HEK293 (cell line): ENCODE measurements at regions not wholly inside any gene's neighbourhood (a gene's known extent, or its start where the extent isn't known, plus 50 kb on each side); places are given as distances from the start of the nearest gene placed in this dataset.
A peak's percentile ranks its signal among the peaks of the same experiment; 100 is the strongest.
"Not testable (repeated sequence)": the region's sequence is repeated elsewhere in the genome, so short reads cannot be mapped to it uniquely, and the experiment has no call there.

ENCODE experiments used
- CTCF ChIA-PET: fragments of 350-600 bp; formaldehyde crosslinking; extraction: SDS; loops from one replicate; lab custom pipeline; 2021; ENCODE audit warnings: antibody characterized with exemption; lab: Yijun Ruan, JAX
- POLR2A ChIA-PET: fragments of 300-600 bp; formaldehyde crosslinking; extraction: SDS; loops from one replicate; lab custom pipeline; 2020; ENCODE audit warnings: antibody characterized with exemption, inconsistent platforms; lab: Yijun Ruan, JAX
- H3K27ac ChIP-seq: fragments of 200-500 bp; sonication (Bioruptor generic); 2 replicates; pipeline ENCODE4 v1.5.1; 2014; ENCODE audit warnings: low read depth, low read length, control low read depth, inconsistent platforms; ENCODE audit errors: extremely low read depth
- H3K36me3 ChIP-seq, 2 experiments: fragments of 200-500 bp in 1 of 2; sonication (Bioruptor generic) in 1 of 2; 1 replicate in 1 of 2; 2 replicates in 1 of 2; pipeline ENCODE4 v1.5.1; 2014 to 2017; ENCODE audit warnings: inconsistent platforms in 2 of 2, low read length in 2 of 2; ENCODE audit not compliant: control insufficient read depth in 2 of 2, insufficient read depth in 1 of 2
- H3K4me1 ChIP-seq: fragments of 200-500 bp; sonication (Bioruptor generic); 2 replicates; pipeline ENCODE4 v1.5.1; 2014; ENCODE audit warnings: mild to moderate bottlenecking, low read length, inconsistent platforms; ENCODE audit not compliant: control insufficient read depth, insufficient read depth
- H3K4me3 ChIP-seq: 2 replicates; pipeline ENCODE4 v1.5.1; 2011; ENCODE audit warnings: low read depth, mild to moderate bottlenecking, control low read depth, low read length, moderate library complexity
- H3K9me3 ChIP-seq: fragments of 200-500 bp; sonication (Bioruptor generic); 2 replicates; pipeline ENCODE4 v1.5.1; 2014; ENCODE audit warnings: low read depth, low read length, inconsistent platforms; ENCODE audit not compliant: control insufficient read depth, insufficient read depth
- BCL11A ChIP-seq: fragments of 450-650 bp; formaldehyde crosslinking; IDR thresholded peaks from 2 replicates; pipeline ENCODE4 v1.5.1; 2016; ENCODE audit warnings: low read depth, missing biosample characterization, missing genetic modification characterization
- GLIS1 ChIP-seq: fragments of 450-650 bp; formaldehyde crosslinking; IDR thresholded peaks from 2 replicates; pipeline ENCODE4 v1.5.1; 2016; ENCODE audit warnings: missing biosample characterization, missing genetic modification characterization
- TRIM28 ChIP-seq: IDR thresholded peaks from 2 replicates; pipeline ENCODE4 v1.6.1; 2011; ENCODE audit warnings: low read length, control low read depth, borderline replicate concordance
- ZFHX2 ChIP-seq: fragments of 450-650 bp; formaldehyde crosslinking; conservative IDR thresholded peaks from 2 replicates; pipeline ENCODE4 v1.5.1; 2016; ENCODE audit warnings: missing biosample characterization, missing genetic modification characterization
- ZFP69B ChIP-seq: fragments of 450-650 bp; formaldehyde crosslinking; IDR thresholded peaks from 2 replicates; pipeline ENCODE4 v1.5.1; 2016; ENCODE audit warnings: missing biosample characterization, missing genetic modification characterization
- ZNF132 ChIP-seq: fragments of 450-650 bp; formaldehyde crosslinking; IDR thresholded peaks from 2 replicates; pipeline ENCODE4 v1.5.1; 2017; ENCODE audit warnings: missing biosample characterization, missing genetic modification characterization, borderline replicate concordance
- ZNF211 ChIP-seq: fragments of 450-650 bp; formaldehyde crosslinking; IDR thresholded peaks from 2 replicates; pipeline ENCODE4 v1.5.1; 2016; ENCODE audit warnings: low read depth, missing biosample characterization, missing genetic modification characterization
- ZNF239 ChIP-seq: fragments of 450-650 bp; formaldehyde crosslinking; IDR thresholded peaks from 2 replicates; pipeline ENCODE4 v1.5.1; 2016; ENCODE audit warnings: missing biosample characterization, missing genetic modification characterization
- ZNF549 ChIP-seq: fragments of 450-650 bp; IDR thresholded peaks from 2 replicates; pipeline ENCODE4 v1.5.1; 2018; ENCODE audit warnings: missing biosample characterization, missing genetic modification characterization, mild to moderate bottlenecking, inconsistent platforms, moderate library complexity
- ZNF571 ChIP-seq: fragments of 450-650 bp; formaldehyde crosslinking; IDR thresholded peaks from 2 replicates; pipeline ENCODE4 v1.5.0; 2017; ENCODE audit warnings: missing biosample characterization, missing genetic modification characterization
- ZNF624 ChIP-seq: fragments of 450-650 bp; formaldehyde crosslinking; IDR thresholded peaks from 2 replicates; pipeline ENCODE4 v1.5.1; 2017; ENCODE audit warnings: missing biosample characterization, missing genetic modification characterization
- ZNF777 ChIP-seq: fragments of 450-650 bp; formaldehyde crosslinking; IDR thresholded peaks from 2 replicates; pipeline ENCODE4 v1.5.1; 2017; ENCODE audit warnings: missing biosample characterization, missing genetic modification characterization, borderline replicate concordance
- TF ChIP-seq, protein P1 (sequence below): fragments of 450-650 bp; formaldehyde crosslinking; IDR thresholded peaks from 2 replicates; pipeline ENCODE4 v1.5.1; 2016; ENCODE audit warnings: missing biosample characterization, missing genetic modification characterization
- TF ChIP-seq, protein P2 (sequence below): fragments of 450-650 bp; formaldehyde crosslinking; optimal IDR thresholded peaks from 2 replicates; pipeline ENCODE3; 2016; ENCODE audit warnings: missing biosample characterization, mild to moderate bottlenecking, missing genetic modification characterization
- TF ChIP-seq, protein P3 (sequence below): fragments of 450-650 bp; formaldehyde crosslinking; IDR thresholded peaks from 2 replicates; pipeline ENCODE4 v1.5.1; 2016; ENCODE audit warnings: missing biosample characterization, missing genetic modification characterization, low read depth
- TF ChIP-seq, protein P4 (sequence below): fragments of 450-650 bp; formaldehyde crosslinking; IDR thresholded peaks from 2 replicates; pipeline ENCODE4 v1.5.1; 2016; ENCODE audit warnings: missing biosample characterization, missing genetic modification characterization

DNA sequence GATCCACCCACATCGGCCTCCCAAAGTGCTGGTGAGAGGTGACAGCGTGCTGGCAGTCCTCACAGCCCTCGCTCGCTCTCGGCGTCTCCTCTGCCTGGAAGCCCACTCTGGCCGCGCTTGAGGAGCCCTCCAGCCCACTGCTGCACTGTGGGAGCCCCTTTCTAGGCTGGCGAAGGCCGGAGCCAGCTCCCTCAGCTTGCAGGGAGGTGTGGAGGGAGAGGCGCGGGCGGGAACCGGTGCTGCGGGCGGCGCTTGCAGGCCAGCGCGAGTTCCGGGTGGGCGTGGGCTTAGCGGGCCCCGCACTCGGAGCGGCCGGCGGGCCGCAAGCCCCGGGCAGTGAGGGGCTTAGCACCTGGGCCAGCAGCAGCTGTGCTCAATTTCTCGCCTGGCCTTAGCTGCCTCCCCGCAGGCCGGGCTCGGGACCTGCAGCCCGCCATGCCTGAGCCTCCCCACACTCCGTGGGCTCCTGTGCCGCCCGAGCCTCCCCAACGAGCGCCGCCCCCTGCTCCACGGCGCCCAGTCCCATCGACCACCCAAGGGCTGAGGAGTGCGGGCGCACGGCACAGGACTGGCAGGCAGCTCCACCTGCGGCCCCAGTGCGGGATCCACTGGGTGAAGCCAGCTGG is 260.2 kb downstream of the PCNX1 start:
- not testable (repeated sequence) for H3K36me3 ChIP-seq
- CTCF ChIA-PET = interaction anchor here (0.7 kb wide), 1 partner anchor 688 kb away, joined by 3 read pairs; no protein-coding TSS in a partner anchor

DNA sequence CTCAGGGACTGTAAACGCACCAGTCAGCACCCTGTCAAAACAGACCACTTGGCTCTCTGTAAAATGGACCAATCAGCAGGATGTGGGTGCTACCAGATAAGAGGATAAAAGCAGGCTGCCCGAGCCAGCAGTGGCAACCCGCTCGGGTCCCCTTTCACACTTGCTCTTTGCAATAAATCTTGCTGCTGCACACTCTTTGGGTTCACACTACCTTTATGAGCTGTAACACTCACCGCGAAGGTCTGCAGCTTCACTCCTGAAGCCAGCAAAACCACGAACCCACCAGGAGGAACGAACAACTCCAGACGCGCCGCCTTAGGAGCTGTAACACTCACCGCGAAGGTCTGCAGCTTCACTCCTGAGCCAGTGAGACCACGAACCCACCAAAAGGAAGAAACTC is 260.9 kb downstream of the PCNX1 start:
- H3K36me3 ChIP-seq, H3K27ac ChIP-seq, H3K4me3 ChIP-seq, H3K4me1 ChIP-seq, POLR2A ChIA-PET, H3K9me3 ChIP-seq: not testable (repeated sequence)
- CTCF ChIA-PET = interaction anchor here (0.5 to 0.7 kb wide), 2 partner anchors 687 to 766 kb away, joined by 3 read pairs; no protein-coding TSS in a partner anchor
- TF ChIP-seq, protein P1, sequence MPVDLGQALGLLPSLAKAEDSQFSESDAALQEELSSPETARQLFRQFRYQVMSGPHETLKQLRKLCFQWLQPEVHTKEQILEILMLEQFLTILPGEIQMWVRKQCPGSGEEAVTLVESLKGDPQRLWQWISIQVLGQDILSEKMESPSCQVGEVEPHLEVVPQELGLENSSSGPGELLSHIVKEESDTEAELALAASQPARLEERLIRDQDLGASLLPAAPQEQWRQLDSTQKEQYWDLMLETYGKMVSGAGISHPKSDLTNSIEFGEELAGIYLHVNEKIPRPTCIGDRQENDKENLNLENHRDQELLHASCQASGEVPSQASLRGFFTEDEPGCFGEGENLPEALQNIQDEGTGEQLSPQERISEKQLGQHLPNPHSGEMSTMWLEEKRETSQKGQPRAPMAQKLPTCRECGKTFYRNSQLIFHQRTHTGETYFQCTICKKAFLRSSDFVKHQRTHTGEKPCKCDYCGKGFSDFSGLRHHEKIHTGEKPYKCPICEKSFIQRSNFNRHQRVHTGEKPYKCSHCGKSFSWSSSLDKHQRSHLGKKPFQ = 0 out of 2 replicates have a peak, but pooled peaks have one; percentile 21

More for the DNA sequence above, 260.2 kb downstream of the PCNX1 start:
- H3K4me1 ChIP-seq, H3K9me3 ChIP-seq, H3K4me3 ChIP-seq, POLR2A ChIA-PET, H3K27ac ChIP-seq: not testable (repeated sequence)

DNA sequence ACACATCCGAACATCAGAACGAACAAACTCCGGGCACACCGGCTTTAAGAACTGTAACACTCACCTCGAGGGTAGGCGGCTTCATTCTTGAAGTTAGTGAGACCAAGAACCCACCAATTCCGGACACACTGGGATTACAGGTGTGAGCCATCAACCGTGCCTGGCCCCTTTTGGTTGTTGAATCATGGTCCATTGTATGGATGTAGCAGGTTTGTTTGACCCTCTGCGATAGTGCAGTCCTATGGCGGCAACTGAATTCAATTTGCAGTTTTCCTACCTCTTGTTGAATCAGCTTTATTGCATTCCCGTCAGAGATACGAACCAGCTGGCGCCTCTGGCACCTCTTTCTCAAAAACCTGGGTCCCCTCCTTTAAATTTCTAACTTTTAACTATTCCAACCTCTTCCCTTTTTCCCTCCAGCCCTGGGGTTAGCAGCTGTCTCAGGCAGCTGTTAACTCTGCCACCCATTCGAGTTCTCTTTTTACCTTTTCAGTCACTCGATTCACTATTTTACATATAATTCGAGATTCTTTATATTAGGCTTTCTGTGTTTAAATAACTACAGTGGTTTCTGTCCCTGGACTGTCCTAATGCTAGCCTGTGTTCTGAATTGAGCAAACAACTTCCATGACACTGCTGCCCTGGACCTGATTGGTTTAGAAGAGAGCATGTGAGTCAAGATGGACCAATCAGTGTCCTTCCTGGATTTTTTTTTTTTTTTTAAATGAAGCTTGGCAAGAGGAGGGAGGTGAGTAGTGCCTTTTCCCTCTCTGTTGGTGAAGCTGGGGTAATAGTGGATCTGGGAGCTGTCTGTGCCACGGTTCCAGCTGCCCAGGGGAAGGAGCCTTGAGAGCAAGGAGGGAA is 261.5 kb downstream of the PCNX1 start:
- no peaks in the 10 kb centered on the region for H3K9me3 ChIP-seq
- POLR2A ChIA-PET = no interaction called here
- no peaks in the 10 kb centered on the region for H3K4me1 ChIP-seq
- H3K4me3 ChIP-seq = no peak overlapping the region
- no peaks in the 10 kb centered on the region for H3K36me3 ChIP-seq
- TF ChIP-seq, protein P2, sequence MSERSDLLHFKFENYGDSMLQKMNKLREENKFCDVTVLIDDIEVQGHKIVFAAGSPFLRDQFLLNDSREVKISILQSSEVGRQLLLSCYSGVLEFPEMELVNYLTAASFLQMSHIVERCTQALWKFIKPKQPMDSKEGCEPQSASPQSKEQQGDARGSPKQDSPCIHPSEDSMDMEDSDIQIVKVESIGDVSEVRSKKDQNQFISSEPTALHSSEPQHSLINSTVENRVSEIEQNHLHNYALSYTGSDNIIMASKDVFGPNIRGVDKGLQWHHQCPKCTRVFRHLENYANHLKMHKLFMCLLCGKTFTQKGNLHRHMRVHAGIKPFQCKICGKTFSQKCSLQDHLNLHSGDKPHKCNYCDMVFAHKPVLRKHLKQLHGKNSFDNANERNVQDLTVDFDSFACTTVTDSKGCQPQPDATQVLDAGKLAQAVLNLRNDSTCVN (tag by site-specific recombination) = no peak
- TF ChIP-seq ZNF132 (tag by site-specific recombination) (no peak), ZNF571 (tag by site-specific recombination) (no peak), ZNF211 (tag by site-specific recombination) (no peak), ZNF549 (no peak), ZNF624 (tag by site-specific recombination) (no peak), BCL11A (tag by site-specific recombination) (no peak), GLIS1 (tag by site-specific recombination) (no peak), ZFHX2 (no peak), ZFP69B (tag by site-specific recombination) (no peak), ZNF239 (no peak), ZNF777 (tag by site-specific recombination) (no peak), TRIM28 (no peak)
- TF ChIP-seq, protein P3, sequence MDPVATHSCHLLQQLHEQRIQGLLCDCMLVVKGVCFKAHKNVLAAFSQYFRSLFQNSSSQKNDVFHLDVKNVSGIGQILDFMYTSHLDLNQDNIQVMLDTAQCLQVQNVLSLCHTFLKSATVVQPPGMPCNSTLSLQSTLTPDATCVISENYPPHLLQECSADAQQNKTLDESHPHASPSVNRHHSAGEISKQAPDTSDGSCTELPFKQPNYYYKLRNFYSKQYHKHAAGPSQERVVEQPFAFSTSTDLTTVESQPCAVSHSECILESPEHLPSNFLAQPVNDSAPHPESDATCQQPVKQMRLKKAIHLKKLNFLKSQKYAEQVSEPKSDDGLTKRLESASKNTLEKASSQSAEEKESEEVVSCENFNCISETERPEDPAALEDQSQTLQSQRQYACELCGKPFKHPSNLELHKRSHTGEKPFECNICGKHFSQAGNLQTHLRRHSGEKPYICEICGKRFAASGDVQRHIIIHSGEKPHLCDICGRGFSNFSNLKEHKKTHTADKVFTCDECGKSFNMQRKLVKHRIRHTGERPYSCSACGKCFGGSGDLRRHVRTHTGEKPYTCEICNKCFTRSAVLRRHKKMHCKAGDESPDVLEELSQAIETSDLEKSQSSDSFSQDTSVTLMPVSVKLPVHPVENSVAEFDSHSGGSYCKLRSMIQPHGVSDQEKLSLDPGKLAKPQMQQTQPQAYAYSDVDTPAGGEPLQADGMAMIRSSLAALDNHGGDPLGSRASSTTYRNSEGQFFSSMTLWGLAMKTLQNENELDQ = no peak
- TF ChIP-seq, protein P4, sequence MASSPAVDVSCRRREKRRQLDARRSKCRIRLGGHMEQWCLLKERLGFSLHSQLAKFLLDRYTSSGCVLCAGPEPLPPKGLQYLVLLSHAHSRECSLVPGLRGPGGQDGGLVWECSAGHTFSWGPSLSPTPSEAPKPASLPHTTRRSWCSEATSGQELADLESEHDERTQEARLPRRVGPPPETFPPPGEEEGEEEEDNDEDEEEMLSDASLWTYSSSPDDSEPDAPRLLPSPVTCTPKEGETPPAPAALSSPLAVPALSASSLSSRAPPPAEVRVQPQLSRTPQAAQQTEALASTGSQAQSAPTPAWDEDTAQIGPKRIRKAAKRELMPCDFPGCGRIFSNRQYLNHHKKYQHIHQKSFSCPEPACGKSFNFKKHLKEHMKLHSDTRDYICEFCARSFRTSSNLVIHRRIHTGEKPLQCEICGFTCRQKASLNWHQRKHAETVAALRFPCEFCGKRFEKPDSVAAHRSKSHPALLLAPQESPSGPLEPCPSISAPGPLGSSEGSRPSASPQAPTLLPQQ (tag by site-specific recombination) = no peak
- no peak overlapping the region for H3K27ac ChIP-seq
- CTCF ChIA-PET = interaction anchor here (0.5 to 0.6 kb wide), 2 partner anchors 333 to 765 kb away, joined by 3 to 6 read pairs; no protein-coding TSS in a partner anchor
